HepG2 (cell line): ENCODE measurements at regions not wholly inside any gene's neighbourhood (a gene's known extent, or its start where the extent isn't known, plus 50 kb on each side); places are given as distances from the start of the nearest gene placed in this dataset.

Source experiments
- CCDC6 ChIP-seq: sonication (generic); formaldehyde crosslinking; IDR thresholded peaks from 2 replicates; pipeline ENCODE4 v1.8.1; 2022; ENCODE audit warnings: mild to moderate bottlenecking, missing genetic modification reagents, moderate library complexity
- ELF4 ChIP-seq: sonication (generic); formaldehyde crosslinking; IDR thresholded peaks from 2 replicates; pipeline ENCODE4 v1.5.0; 2020; ENCODE audit warnings: missing genetic modification reagents, mild to moderate bottlenecking, moderate library complexity, borderline replicate concordance
- FLYWCH1 ChIP-seq: sonication (generic); formaldehyde crosslinking; IDR thresholded peaks from 2 replicates; pipeline ENCODE4 v1.8.1; 2023; ENCODE audit warnings: mild to moderate bottlenecking, missing genetic modification reagents
- UBTF ChIP-seq: sonication (generic); formaldehyde crosslinking; IDR thresholded peaks from 2 replicates; pipeline ENCODE4 v1.4.0; 2020; ENCODE audit warnings: mild to moderate bottlenecking, missing genetic modification reagents
- ZNF274 ChIP-seq: sonication (generic); formaldehyde crosslinking; IDR thresholded peaks from 2 replicates; pipeline ENCODE4 v1.5.1; 2020; ENCODE audit warnings: mild to moderate bottlenecking, missing genetic modification reagents
- ZNF407 ChIP-seq: sonication (generic); formaldehyde crosslinking; IDR thresholded peaks from one replicate; pipeline ENCODE4 v1.5.1; 2020; ENCODE audit warnings: mild to moderate bottlenecking, missing genetic modification reagents; ENCODE audit errors: not compliant biosample characterization
- ZNF598 ChIP-seq: sonication (generic); formaldehyde crosslinking; IDR thresholded peaks from 2 replicates; pipeline ENCODE4 v1.5.1; 2020; ENCODE audit warnings: mild to moderate bottlenecking, missing genetic modification reagents, borderline replicate concordance
- ZSCAN30 ChIP-seq: sonication (generic); formaldehyde crosslinking; IDR thresholded peaks from 2 replicates; pipeline ENCODE4 v1.5.0; 2020; ENCODE audit warnings: mild to moderate bottlenecking, missing genetic modification reagents
- TF ChIP-seq, protein P1 (sequence below): sonication (generic); formaldehyde crosslinking; IDR thresholded peaks from 2 replicates; pipeline ENCODE4 v1.8.1; 2023; ENCODE audit warnings: mild to moderate bottlenecking, moderate library complexity, missing genetic modification reagents
- TF ChIP-seq, protein P2 (sequence below), 2 experiments: fragments of 450-650 bp in 1 of 2; sonication (generic) in 1 of 2; formaldehyde crosslinking; IDR thresholded peaks; 2 replicates each; pipeline versions ENCODE4 v1.5.0 to v1.8.0; 2020 to 2022; ENCODE audit warnings: mild to moderate bottlenecking in 1 of 2, missing genetic modification reagents in 1 of 2
- TF ChIP-seq, protein P3 (sequence below): sonication (generic); formaldehyde crosslinking; IDR thresholded peaks from 2 replicates; pipeline ENCODE4 v1.4.0; 2020; ENCODE audit warnings: mild to moderate bottlenecking, missing genetic modification reagents, borderline replicate concordance

DNA sequence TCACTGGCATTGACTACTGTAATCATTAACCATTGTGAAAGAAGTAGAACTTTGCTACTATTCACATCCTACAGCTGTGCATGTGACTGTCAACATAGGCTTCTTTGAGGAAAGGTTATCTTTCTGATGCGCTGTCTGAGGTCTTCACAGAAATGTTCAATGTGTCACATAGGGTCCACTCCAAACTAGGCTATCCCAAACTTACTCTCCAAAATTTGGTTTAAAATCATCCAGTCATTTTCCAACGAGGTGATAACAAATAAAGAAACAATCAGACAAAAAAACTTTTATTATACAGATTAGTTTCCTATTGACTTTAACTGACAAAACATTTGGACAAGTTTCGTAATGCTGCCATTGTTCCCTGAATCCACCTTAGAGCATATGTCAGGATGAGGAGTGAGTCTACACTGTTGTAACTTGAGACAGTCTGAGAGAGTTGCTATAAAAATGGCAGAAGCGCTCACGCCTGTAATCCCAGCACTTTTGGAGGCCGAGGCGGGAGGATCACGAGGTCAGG is 511.6 kb downstream of the PLOD2 start (continued):
- TF ChIP-seq ZNF407 (CRISPR knock-in tag): no peak
- no peak for TF ChIP-seq ZNF274 (CRISPR knock-in tag)
- TF ChIP-seq, protein P1, sequence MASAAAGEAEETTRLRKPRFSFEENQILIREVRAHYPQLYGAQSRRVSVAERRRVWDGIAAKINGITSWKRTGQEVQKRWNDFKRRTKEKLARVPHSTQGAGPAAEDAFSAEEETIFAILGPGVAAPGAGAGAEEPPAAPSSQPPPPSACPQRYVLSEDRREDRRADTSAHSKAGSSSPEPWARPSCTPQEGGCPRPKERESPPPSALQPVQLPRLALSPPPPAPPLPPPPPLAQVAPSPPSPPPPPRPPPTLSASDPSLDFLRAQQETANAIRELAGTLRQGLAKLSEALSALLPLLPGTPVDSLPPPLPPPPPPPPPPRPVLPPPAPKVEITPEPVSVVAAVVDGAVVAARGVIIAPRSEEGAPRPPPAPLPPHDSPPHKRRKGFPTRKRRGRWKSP: no peak
- TF ChIP-seq ELF4 (CRISPR knock-in tag): no peak
- TF ChIP-seq ZSCAN30 (CRISPR knock-in tag): no peak
- no peak for TF ChIP-seq UBTF (CRISPR knock-in tag)
- TF ChIP-seq, protein P2, sequence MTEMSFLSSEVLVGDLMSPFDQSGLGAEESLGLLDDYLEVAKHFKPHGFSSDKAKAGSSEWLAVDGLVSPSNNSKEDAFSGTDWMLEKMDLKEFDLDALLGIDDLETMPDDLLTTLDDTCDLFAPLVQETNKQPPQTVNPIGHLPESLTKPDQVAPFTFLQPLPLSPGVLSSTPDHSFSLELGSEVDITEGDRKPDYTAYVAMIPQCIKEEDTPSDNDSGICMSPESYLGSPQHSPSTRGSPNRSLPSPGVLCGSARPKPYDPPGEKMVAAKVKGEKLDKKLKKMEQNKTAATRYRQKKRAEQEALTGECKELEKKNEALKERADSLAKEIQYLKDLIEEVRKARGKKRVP (CRISPR knock-in tag; IDR thresholded peaks at IDR 0.05): peak in 1 of 2 experiments; percentile 59; a peak in 1 of 4 replicates
- TF ChIP-seq FLYWCH1: no peak
- peak; percentile 55; the same call in 1 of the 2 replicates for TF ChIP-seq CCDC6 (CRISPR knock-in tag)
- TF ChIP-seq, protein P3, sequence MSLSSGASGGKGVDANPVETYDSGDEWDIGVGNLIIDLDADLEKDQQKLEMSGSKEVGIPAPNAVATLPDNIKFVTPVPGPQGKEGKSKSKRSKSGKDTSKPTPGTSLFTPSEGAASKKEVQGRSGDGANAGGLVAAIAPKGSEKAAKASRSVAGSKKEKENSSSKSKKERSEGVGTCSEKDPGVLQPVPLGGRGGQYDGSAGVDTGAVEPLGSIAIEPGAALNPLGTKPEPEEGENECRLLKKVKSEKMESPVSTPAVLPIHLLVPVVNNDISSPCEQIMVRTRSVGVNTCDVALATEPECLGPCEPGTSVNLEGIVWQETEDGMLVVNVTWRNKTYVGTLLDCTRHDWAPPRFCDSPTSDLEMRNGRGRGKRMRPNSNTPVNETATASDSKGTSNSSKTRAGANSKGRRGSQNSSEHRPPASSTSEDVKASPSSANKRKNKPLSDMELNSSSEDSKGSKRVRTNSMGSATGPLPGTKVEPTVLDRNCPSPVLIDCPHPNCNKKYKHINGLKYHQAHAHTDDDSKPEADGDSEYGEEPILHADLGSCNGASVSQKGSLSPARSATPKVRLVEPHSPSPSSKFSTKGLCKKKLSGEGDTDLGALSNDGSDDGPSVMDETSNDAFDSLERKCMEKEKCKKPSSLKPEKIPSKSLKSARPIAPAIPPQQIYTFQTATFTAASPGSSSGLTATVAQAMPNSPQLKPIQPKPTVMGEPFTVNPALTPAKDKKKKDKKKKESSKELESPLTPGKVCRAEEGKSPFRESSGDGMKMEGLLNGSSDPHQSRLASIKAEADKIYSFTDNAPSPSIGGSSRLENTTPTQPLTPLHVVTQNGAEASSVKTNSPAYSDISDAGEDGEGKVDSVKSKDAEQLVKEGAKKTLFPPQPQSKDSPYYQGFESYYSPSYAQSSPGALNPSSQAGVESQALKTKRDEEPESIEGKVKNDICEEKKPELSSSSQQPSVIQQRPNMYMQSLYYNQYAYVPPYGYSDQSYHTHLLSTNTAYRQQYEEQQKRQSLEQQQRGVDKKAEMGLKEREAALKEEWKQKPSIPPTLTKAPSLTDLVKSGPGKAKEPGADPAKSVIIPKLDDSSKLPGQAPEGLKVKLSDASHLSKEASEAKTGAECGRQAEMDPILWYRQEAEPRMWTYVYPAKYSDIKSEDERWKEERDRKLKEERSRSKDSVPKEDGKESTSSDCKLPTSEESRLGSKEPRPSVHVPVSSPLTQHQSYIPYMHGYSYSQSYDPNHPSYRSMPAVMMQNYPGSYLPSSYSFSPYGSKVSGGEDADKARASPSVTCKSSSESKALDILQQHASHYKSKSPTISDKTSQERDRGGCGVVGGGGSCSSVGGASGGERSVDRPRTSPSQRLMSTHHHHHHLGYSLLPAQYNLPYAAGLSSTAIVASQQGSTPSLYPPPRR (CRISPR knock-in tag): peak; percentile 48; the same call in 1 of the 2 replicates
- no peak for TF ChIP-seq ZNF598 (CRISPR knock-in tag)
